Activated T-helper 1 cell treated with anti-CD3 and anti-CD28 coated beads, Interleukin-12 subunit alpha, Interleukin-12 subunit beta, Interleukin-2, Interleukin-4 antibody, amounts not matched to agents 30 ng/mL and 10 ng/mL and 1 ng/mL, durations not matched to agents 14 hours and 24 hours and 36 hours (primary cell): ENCODE measurements at regions not wholly inside any gene's neighbourhood (a gene's known extent, or its start where the extent isn't known, plus 50 kb on each side); places are given as distances from the start of the nearest gene placed in this dataset.
"Not testable (repeated sequence)": the region's sequence is repeated elsewhere in the genome, so short reads cannot be mapped to it uniquely, and the experiment has no call there.

Source experiments
- DNase-seq: peaks from one replicate; pipeline ENCODE4 v3.0.0; 2021; ENCODE audit warnings: low spot score
- H3K27ac Mint-ChIP-seq: one replicate; pipeline ENCODE4 v1.8.0; 2021; ENCODE audit warnings: mild to moderate bottlenecking, mixed read lengths
- H3K27me3 Mint-ChIP-seq: one replicate; pipeline ENCODE4 v1.8.0; 2022; ENCODE audit warnings: mild to moderate bottlenecking, moderate library complexity, mixed read lengths; ENCODE audit not compliant: insufficient read depth
- H3K36me3 Mint-ChIP-seq: one replicate; pipeline ENCODE4 v1.8.0; 2021; ENCODE audit warnings: low read depth, mixed read lengths
- H3K4me1 Mint-ChIP-seq: one replicate; pipeline ENCODE4 v1.8.0; 2021; ENCODE audit warnings: low read depth, mixed read lengths
- H3K4me3 Mint-ChIP-seq: one replicate; pipeline ENCODE4 v1.8.0; 2021; ENCODE audit warnings: mild to moderate bottlenecking, moderate library complexity, mixed read lengths
- H3K9me3 Mint-ChIP-seq: one replicate; pipeline ENCODE4 v1.8.0; 2021; ENCODE audit warnings: mixed read lengths
- intact Hi-C: fragments of 100-400 bp; cut with micrococcal nuclease; formaldehyde crosslinking; loops from one replicate; pipeline ENCODE4 v1.15.1; 2024

GRCh38 chr4:163710158-163710557, 215.7 kb downstream of the TMA16 start:
- no peak overlapping the region for H3K4me3 Mint-ChIP-seq
- no peaks in the 10 kb centered on the region for H3K36me3 Mint-ChIP-seq
- H3K27ac Mint-ChIP-seq = no peak overlapping the region
- H3K4me1 Mint-ChIP-seq = no peaks in the 10 kb centered on the region
- intact Hi-C loops = no loop called here
- no peak for DNase-seq
- no peaks in the 10 kb centered on the region for H3K27me3 Mint-ChIP-seq
- H3K9me3 Mint-ChIP-seq = no peaks in the 10 kb centered on the region

GRCh38 chr4:163724495-163724894, 230.0 kb downstream of the TMA16 start:
- H3K36me3 Mint-ChIP-seq, H3K9me3 Mint-ChIP-seq, H3K27ac Mint-ChIP-seq, H3K4me1 Mint-ChIP-seq, intact Hi-C loops, DNase-seq, H3K4me3 Mint-ChIP-seq, H3K27me3 Mint-ChIP-seq: not testable (repeated sequence)

- Mint-ChIP-seq H3K27ac (no peak overlapping the region), H3K4me3 (no peak overlapping the region), H3K36me3 (no peaks in the 10 kb centered on the region), H3K27me3 (no peaks in the 10 kb centered on the region), H3K9me3 (no peaks in the 10 kb centered on the region), H3K4me1 (no peaks in the 10 kb centered on the region)
- intact Hi-C loops = no loop called here
- no peak for DNase-seq
Observed at GRCh38 chr4:163726641-163727040, 232.2 kb downstream of the TMA16 start.

- no peaks in the 10 kb centered on the region for H3K9me3 Mint-ChIP-seq
- no peaks in the 10 kb centered on the region for H3K36me3 Mint-ChIP-seq
- intact Hi-C loops = no loop called here
- H3K27me3 Mint-ChIP-seq = no peaks in the 10 kb centered on the region
- H3K27ac Mint-ChIP-seq = no peak overlapping the region
- DNase-seq = no peak
- H3K4me3 Mint-ChIP-seq = no peak overlapping the region
- no peaks in the 10 kb centered on the region for H3K4me1 Mint-ChIP-seq
Observed at GRCh38 chr4:163731071-163731470, 236.6 kb downstream of the TMA16 start.

GRCh38 chr4:163732473-163732872, 238.0 kb downstream of the TMA16 start:
- no peaks in the 10 kb centered on the region for H3K36me3 Mint-ChIP-seq
- intact Hi-C loops = no loop called here
- H3K27me3 Mint-ChIP-seq = no peaks in the 10 kb centered on the region
- no peaks in the 10 kb centered on the region for H3K4me1 Mint-ChIP-seq
- H3K4me3 Mint-ChIP-seq = no peak overlapping the region
- DNase-seq = no peak
- no peaks in the 10 kb centered on the region for H3K9me3 Mint-ChIP-seq
- no peak overlapping the region for H3K27ac Mint-ChIP-seq

GRCh38 chr4:163736876-163737275, 242.4 kb downstream of the TMA16 start:
- no peak overlapping the region for H3K27ac Mint-ChIP-seq
- no peaks in the 10 kb centered on the region for H3K9me3 Mint-ChIP-seq
- no peaks in the 10 kb centered on the region for H3K4me1 Mint-ChIP-seq
- H3K36me3 Mint-ChIP-seq = no peaks in the 10 kb centered on the region
- no peak for DNase-seq
- intact Hi-C loops = no loop called here
- peaks cover 3% of the 10 kb centered on the region for H3K27me3 Mint-ChIP-seq
- no peak overlapping the region for H3K4me3 Mint-ChIP-seq

GRCh38 chr4:163737846-163738245, 243.4 kb downstream of the TMA16 start:
- H3K27ac Mint-ChIP-seq, H3K4me3 Mint-ChIP-seq, H3K36me3 Mint-ChIP-seq, H3K9me3 Mint-ChIP-seq, H3K27me3 Mint-ChIP-seq, H3K4me1 Mint-ChIP-seq, DNase-seq, intact Hi-C loops: not testable (repeated sequence)

GRCh38 chr4:163738521-163738920, 244.0 kb downstream of the TMA16 start:
- Mint-ChIP-seq H3K27me3 (peaks cover 3% of the 10 kb centered on the region), H3K27ac (no peak overlapping the region), H3K9me3 (no peaks in the 10 kb centered on the region), H3K4me3 (no peak overlapping the region), H3K4me1 (no peaks in the 10 kb centered on the region), H3K36me3 (no peaks in the 10 kb centered on the region)
- intact Hi-C loops = no loop called here
- DNase-seq = no peak

GRCh38 chr4:163744861-163745260, 250.4 kb downstream of the TMA16 start:
- no peaks in the 10 kb centered on the region for H3K4me1 Mint-ChIP-seq
- no peaks in the 10 kb centered on the region for H3K27me3 Mint-ChIP-seq
- H3K27ac Mint-ChIP-seq = no peak overlapping the region
- no peaks in the 10 kb centered on the region for H3K9me3 Mint-ChIP-seq
- H3K4me3 Mint-ChIP-seq = no peak overlapping the region
- no peaks in the 10 kb centered on the region for H3K36me3 Mint-ChIP-seq
- DNase-seq = no peak
- intact Hi-C loops = no loop called here

- Mint-ChIP-seq H3K36me3 (no peaks in the 10 kb centered on the region), H3K27me3 (no peaks in the 10 kb centered on the region), H3K27ac (no peak overlapping the region), H3K9me3 (no peaks in the 10 kb centered on the region), H3K4me1 (no peaks in the 10 kb centered on the region), H3K4me3 (no peak overlapping the region)
- DNase-seq = no peak
- intact Hi-C loops = no loop called here
Observed at GRCh38 chr4:163747293-163747692, 252.8 kb downstream of the TMA16 start.

- intact Hi-C loops = no loop called here
- Mint-ChIP-seq H3K4me3 (no peak overlapping the region), H3K27me3 (no peaks in the 10 kb centered on the region), H3K36me3 (no peaks in the 10 kb centered on the region), H3K4me1 (no peaks in the 10 kb centered on the region), H3K9me3 (no peaks in the 10 kb centered on the region), H3K27ac (no peak overlapping the region)
- no peak for DNase-seq
Observed at GRCh38 chr4:163747886-163748285, 253.4 kb downstream of the TMA16 start.

- no peaks in the 10 kb centered on the region for H3K4me1 Mint-ChIP-seq
Observed at GRCh38 chr4:163748449-163748848, 254.0 kb downstream of the TMA16 start.

GRCh38 chr4:163755013-163755412, 260.5 kb downstream of the TMA16 start:
- Mint-ChIP-seq H3K27ac (no peak overlapping the region), H3K9me3 (no peaks in the 10 kb centered on the region), H3K36me3 (no peaks in the 10 kb centered on the region), H3K4me1 (no peaks in the 10 kb centered on the region), H3K4me3 (no peak overlapping the region), H3K27me3 (no peaks in the 10 kb centered on the region)
- DNase-seq = no peak
- intact Hi-C loops = loop anchor here (1.0 to 5.0 kb wide), 3 partner anchors 201 to 273 kb away; no protein-coding TSS in a partner anchor

More at GRCh38 chr4:163748449-163748848, 254.0 kb downstream of the TMA16 start:
- Mint-ChIP-seq H3K36me3 (no peaks in the 10 kb centered on the region), H3K27me3 (no peaks in the 10 kb centered on the region), H3K9me3 (no peaks in the 10 kb centered on the region), H3K27ac (no peak overlapping the region), H3K4me3 (no peak overlapping the region)
- DNase-seq = no peak
- intact Hi-C loops = no loop called here

GRCh38 chr4:163757219-163757618, 262.7 kb downstream of the TMA16 start:
- intact Hi-C loops = loop anchor here (5.0 kb wide), 1 partner anchor 275 kb away; no protein-coding TSS in a partner anchor
- no peak for DNase-seq
- no peaks in the 10 kb centered on the region for H3K9me3 Mint-ChIP-seq
- no peak overlapping the region for H3K4me3 Mint-ChIP-seq
- no peaks in the 10 kb centered on the region for H3K36me3 Mint-ChIP-seq
- H3K27ac Mint-ChIP-seq = no peak overlapping the region
- no peaks in the 10 kb centered on the region for H3K27me3 Mint-ChIP-seq
- H3K4me1 Mint-ChIP-seq = no peaks in the 10 kb centered on the region
